ENCODE measurements at regions not wholly inside any gene's neighbourhood (a gene's known extent, or its start where the extent isn't known, plus 50 kb on each side); places are given as distances from the start of the nearest gene placed in this dataset.
A peak's percentile ranks its signal among the peaks of the same experiment; 100 is the strongest.

DNA sequence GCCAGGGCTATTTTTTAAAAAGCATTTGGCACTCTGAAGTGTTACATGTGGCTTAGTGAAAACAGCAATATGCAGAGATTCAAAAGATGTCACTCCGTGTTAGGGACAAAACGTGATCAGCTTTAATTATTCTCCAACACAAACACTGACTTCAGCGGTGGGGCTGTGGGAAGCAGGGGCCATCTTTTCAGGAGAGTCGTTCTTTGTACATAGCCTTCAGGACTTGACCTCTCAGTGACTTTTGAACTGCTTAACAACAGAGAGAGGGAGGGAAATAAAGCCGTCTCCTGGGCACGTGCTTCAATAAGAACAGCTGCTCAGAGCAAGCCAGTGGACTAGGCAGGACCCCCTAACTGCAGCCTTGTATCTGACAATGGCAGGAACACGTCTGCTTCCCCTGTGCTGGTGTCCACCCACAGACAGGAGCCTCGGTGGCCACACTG lies 95.0 kb upstream of the HDAC4 start:
- intact Hi-C loops (cut with DNase I; ENCODE audit: low total_unique reads), result no loop called here
- Histone ChIP-seq H3K4me3 (no peak overlapping the region), H3K27me3 (peaks cover 0 to 13% (median 0%) of the 10 kb centered on the region in 3 donors), H3K4me1 (peaks cover 5 to 25% (median 14%) of the 10 kb centered on the region in 4 donors), H3K9me3 (no peaks in the 10 kb centered on the region), H3K27ac (no peak overlapping the region), H3K36me3 (no peaks in the 10 kb centered on the region)
- DNase-seq, result peak in 1 of 2 donors; percentile 28
- 31 to 42% (median 33%) methylated on average over 7 to 8 of the region's 8 CpGs for WGBS, 5 donors
- TF ChIP-seq EP300 (IDR thresholded peaks at IDR 0.05) (no peak), POLR2AphosphoS5 (IDR thresholded peaks at IDR 0.05) (no peak)
- TF ChIP-seq, protein P1, sequence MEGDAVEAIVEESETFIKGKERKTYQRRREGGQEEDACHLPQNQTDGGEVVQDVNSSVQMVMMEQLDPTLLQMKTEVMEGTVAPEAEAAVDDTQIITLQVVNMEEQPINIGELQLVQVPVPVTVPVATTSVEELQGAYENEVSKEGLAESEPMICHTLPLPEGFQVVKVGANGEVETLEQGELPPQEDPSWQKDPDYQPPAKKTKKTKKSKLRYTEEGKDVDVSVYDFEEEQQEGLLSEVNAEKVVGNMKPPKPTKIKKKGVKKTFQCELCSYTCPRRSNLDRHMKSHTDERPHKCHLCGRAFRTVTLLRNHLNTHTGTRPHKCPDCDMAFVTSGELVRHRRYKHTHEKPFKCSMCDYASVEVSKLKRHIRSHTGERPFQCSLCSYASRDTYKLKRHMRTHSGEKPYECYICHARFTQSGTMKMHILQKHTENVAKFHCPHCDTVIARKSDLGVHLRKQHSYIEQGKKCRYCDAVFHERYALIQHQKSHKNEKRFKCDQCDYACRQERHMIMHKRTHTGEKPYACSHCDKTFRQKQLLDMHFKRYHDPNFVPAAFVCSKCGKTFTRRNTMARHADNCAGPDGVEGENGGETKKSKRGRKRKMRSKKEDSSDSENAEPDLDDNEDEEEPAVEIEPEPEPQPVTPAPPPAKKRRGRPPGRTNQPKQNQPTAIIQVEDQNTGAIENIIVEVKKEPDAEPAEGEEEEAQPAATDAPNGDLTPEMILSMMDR (IDR thresholded peaks at IDR 0.05), result no peak

DNA sequence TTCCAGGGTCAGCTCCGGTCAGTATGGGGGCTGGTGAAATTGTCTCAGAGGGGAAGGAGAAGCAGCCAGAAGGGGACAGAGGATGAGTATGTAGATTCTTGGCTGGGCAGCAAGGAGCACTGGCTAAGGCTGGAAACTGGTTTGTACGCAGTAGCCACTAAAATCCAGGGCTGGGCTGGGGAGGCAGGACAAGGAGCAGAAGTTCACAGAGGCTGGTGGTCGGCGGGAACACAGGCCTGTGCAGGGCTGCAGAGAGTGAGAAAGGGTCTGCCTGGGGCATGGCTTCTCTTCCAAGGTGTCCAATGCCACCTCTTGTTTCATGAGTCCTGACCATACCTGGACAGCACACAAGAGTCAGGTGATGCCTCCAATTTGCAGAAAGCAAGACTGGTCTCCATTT lies 94.4 kb upstream of the HDAC4 start:
- Histone ChIP-seq H3K4me1 (peaks cover under 1 to 20% (median 11%) of the 10 kb centered on the region in 4 donors), H3K36me3 (no peaks in the 10 kb centered on the region), H3K4me3 (no peak overlapping the region), H3K9me3 (no peaks in the 10 kb centered on the region), H3K27ac (no peak overlapping the region), H3K27me3 (peaks cover 0 to 13% (median 0%) of the 10 kb centered on the region in 3 donors)
- TF ChIP-seq POLR2A (IDR thresholded peaks at IDR 0.05), result no peak
- no peak for TF ChIP-seq POLR2AphosphoS5 (IDR thresholded peaks at IDR 0.05)
- no peak for TF ChIP-seq EP300 (IDR thresholded peaks at IDR 0.05)
- TF ChIP-seq, protein P1 (IDR thresholded peaks at IDR 0.05), result no peak
- intact Hi-C loops (cut with DNase I; ENCODE audit: low total_unique reads), result no loop called here
- WGBS, 5 donors, result 71 to 88% (median 87%) methylated on average over 4 of the region's 4 CpGs
- DNase-seq, result no peak

DNA sequence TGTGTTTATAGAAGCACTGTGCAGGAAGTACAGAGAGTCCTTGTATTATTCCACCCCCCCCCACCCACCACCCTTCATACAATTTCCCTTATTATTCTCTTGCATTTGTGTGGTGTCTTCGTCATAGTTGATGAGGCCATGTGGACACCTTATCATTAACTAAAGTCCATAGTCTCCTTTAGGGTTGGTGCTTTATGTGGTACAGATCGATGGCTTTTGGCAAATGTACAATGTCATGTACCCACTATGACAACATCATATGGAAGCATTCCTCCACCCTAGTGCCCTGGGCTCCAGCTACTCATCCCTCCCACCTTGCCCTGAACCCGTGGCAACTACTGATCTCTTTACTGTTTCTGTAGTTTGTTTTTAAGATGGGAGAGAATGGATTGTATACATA lies 93.8 kb upstream of the HDAC4 start:
- 74 to 90% (median 80%) methylated on average over 3 of the region's 3 CpGs for WGBS, 5 donors
- Histone ChIP-seq H3K27me3 (peaks cover 0 to 17% (median 0%) of the 10 kb centered on the region in 3 donors), H3K27ac (no peak overlapping the region), H3K9me3 (no peaks in the 10 kb centered on the region), H3K4me1 (peaks cover 0 to 14% (median 6%) of the 10 kb centered on the region in 4 donors), H3K4me3 (no peak overlapping the region), H3K36me3 (no peaks in the 10 kb centered on the region)
- no peak for DNase-seq
- intact Hi-C loops (cut with DNase I; ENCODE audit: low total_unique reads), result no loop called here
- TF ChIP-seq, protein P1 (IDR thresholded peaks at IDR 0.05), result no peak
- TF ChIP-seq POLR2AphosphoS5 (IDR thresholded peaks at IDR 0.05), result no peak
- no peak for TF ChIP-seq POLR2A (IDR thresholded peaks at IDR 0.05)
- TF ChIP-seq EP300 (IDR thresholded peaks at IDR 0.05), result no peak

DNA sequence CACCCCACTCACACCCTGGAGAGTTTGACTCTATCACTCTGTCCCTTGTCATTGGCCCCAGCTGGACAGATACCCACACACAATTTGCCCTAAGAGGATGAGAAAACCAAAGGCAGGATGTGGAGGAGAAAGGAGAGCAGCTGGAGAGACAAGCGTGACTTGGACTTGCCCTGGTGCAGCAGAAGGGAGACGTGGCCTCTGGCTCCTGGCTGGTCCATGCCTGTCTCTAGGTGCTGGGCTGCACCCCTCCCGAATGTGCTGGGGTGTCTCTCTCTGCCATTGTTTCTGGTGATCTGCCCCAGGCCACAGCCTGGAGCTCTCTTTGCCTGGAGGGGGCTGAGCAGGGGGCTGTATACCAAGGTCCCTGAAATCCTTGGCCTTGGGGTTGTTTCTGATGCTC lies 88.7 kb upstream of the HDAC4 start:
- intact Hi-C loops (cut with DNase I; ENCODE audit: low total_unique reads), result no loop called here
- no peak overlapping the region for H3K4me3 ChIP-seq
- DNase-seq, result no peak
- H3K9me3 ChIP-seq, result no peaks in the 10 kb centered on the region
- H3K27me3 ChIP-seq, result peaks cover 0 to 27% (median 0%) of the 10 kb centered on the region in 3 donors
- no peaks in the 10 kb centered on the region for H3K36me3 ChIP-seq
- H3K4me1 ChIP-seq, result no peaks in the 10 kb centered on the region
- TF ChIP-seq POLR2A (IDR thresholded peaks at IDR 0.05) (no peak), EP300 (IDR thresholded peaks at IDR 0.05) (no peak), POLR2AphosphoS5 (IDR thresholded peaks at IDR 0.05) (no peak)
- TF ChIP-seq, protein P1 (IDR thresholded peaks at IDR 0.05), result no peak
- H3K27ac ChIP-seq, result no peak overlapping the region
- WGBS, 5 donors, result 74 to 89% (median 79%) methylated on average over 3 of the region's 3 CpGs

Data from stomach (tissue), 8 donors.